ENCODE measurements at regions not wholly inside any gene's neighbourhood (a gene's known extent, or its start where the extent isn't known, plus 50 kb on each side); places are given as distances from the start of the nearest gene placed in this dataset.

DNA sequence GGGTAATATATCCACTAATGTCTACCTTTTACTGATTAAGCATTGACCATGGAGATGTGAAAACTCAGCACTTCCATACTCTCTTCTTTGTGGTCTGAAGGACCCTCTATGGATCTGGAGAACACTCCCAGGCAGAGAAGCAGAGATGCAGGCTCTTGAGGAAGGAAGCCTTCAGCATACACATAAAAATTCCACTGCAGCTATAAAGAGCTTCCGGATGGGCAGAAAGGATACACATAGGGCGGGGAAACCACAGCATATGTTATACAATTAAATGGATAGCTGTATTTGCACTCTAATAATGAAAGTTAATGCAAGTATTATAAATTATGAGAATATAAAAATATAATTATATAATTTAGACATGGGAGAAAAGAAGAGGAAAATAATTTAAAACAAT, 1258.2 kb upstream of the ALCAM start:
- H3K4me1 ChIP-seq (ENCODE audit: insufficient read depth, low read length): no peaks in the 10 kb centered on the region; the same call in 1 of the 2 replicates
- no peak overlapping the region for H2AFZ ChIP-seq (ENCODE audit: low read length)
- H4K5ac ChIP-seq (ENCODE audit: insufficient read length, low read depth, low read length): no peak overlapping the region
- Mint-ChIP-seq H3K4me3 (no peak overlapping the region), H3K27me3 (ENCODE audit: low read depth) (no peaks in the 10 kb centered on the region; the same call in 1 of the 2 replicates), H3K9me3 (peaks cover 0 to 3% of the 10 kb centered on the region in 2 experiments; a peak in 2 of 5 replicates), H3K4me1 (peaks cover 12 to 15% of the 10 kb centered on the region in 2 experiments), H3K36me3 (ENCODE audit: insufficient read depth in 1 of 3, low read depth in 3 of 3) (0 out of 7 replicates have a peak, but pooled peaks cover 0 to 2% (median 0%) of the 10 kb centered on the region in 3 experiments), H3K27ac (0 out of 7 replicates have a peak overlapping the region, but pooled peaks of 1 of the 3 experiments have one; percentile 62)
- no peak overlapping the region for H3K18ac ChIP-seq (ENCODE audit: insufficient read length, low read depth, low read length)
- H3T11ph ChIP-seq (ENCODE audit: low read length): no peak overlapping the region
- H2BK5ac ChIP-seq (ENCODE audit: insufficient read length, low read length): no peak overlapping the region
- no peak overlapping the region for H2BK120ac ChIP-seq (ENCODE audit: low read depth, low read length, poor library complexity, severe bottlenecking)
- H3K9ac ChIP-seq (ENCODE audit: extremely low read depth, insufficient read length, low read length): no peak overlapping the region
- H4K91ac ChIP-seq (ENCODE audit: insufficient read length, low read depth, low read length): no peak overlapping the region
- no peak overlapping the region for H2BK15ac ChIP-seq (ENCODE audit: low read depth, low read length)
- no peaks in the 10 kb centered on the region for H3K27me3 ChIP-seq (ENCODE audit: insufficient read depth, low read length)
- no peaks in the 10 kb centered on the region for H3K79me2 ChIP-seq (ENCODE audit: insufficient read depth, low read length)
- TF ChIP-seq, protein P1, sequence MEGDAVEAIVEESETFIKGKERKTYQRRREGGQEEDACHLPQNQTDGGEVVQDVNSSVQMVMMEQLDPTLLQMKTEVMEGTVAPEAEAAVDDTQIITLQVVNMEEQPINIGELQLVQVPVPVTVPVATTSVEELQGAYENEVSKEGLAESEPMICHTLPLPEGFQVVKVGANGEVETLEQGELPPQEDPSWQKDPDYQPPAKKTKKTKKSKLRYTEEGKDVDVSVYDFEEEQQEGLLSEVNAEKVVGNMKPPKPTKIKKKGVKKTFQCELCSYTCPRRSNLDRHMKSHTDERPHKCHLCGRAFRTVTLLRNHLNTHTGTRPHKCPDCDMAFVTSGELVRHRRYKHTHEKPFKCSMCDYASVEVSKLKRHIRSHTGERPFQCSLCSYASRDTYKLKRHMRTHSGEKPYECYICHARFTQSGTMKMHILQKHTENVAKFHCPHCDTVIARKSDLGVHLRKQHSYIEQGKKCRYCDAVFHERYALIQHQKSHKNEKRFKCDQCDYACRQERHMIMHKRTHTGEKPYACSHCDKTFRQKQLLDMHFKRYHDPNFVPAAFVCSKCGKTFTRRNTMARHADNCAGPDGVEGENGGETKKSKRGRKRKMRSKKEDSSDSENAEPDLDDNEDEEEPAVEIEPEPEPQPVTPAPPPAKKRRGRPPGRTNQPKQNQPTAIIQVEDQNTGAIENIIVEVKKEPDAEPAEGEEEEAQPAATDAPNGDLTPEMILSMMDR (conservative IDR thresholded peaks at IDR 0.05): no peak
- no peaks in the 10 kb centered on the region for H3K9me3 ChIP-seq (ENCODE audit: control insufficient read depth, low read depth, low read length)
- no peaks in the 10 kb centered on the region for H3K23me2 ChIP-seq (ENCODE audit: insufficient read length, low read depth, low read length, poor library complexity, severe bottlenecking)
- H3K4ac ChIP-seq (ENCODE audit: low read depth, low read length): no peak overlapping the region
- no peak overlapping the region for H4K8ac ChIP-seq (replicated peaks; ENCODE audit: insufficient read length, low read depth, low read length)
- no peak overlapping the region for H3K23ac ChIP-seq (ENCODE audit: insufficient read length, low read depth, low read length)
- H4K20me1 ChIP-seq (ENCODE audit: control insufficient read depth, insufficient read depth, insufficient read length): no peaks in the 10 kb centered on the region
- no peak overlapping the region for H2BK20ac ChIP-seq (ENCODE audit: low read depth, low read length, poor library complexity, severe bottlenecking)
- H3K4me2 ChIP-seq (ENCODE audit: insufficient read depth, insufficient read length, low read length): no peak overlapping the region
- H3K14ac ChIP-seq (ENCODE audit: insufficient read depth, low read length): no peak overlapping the region
- H3K27ac ChIP-seq (ENCODE audit: insufficient read length, low read depth, low read length): no peak overlapping the region
- no peak for DNase-seq
- no peak overlapping the region for H2BK12ac ChIP-seq (ENCODE audit: insufficient read length, low read depth, low read length)
- H2AK5ac ChIP-seq (ENCODE audit: insufficient read length, low read length): no peak overlapping the region
- no peak overlapping the region for H3K56ac ChIP-seq (ENCODE audit: insufficient read length, low read depth, low read length)
- no peaks in the 10 kb centered on the region for H3K79me1 ChIP-seq (ENCODE audit: insufficient read depth, low read depth, low read length, poor library complexity, severe bottlenecking)
- WGBS (ENCODE audit: extremely low coverage, insufficient read length, low lambda C conversion rate): no CpG with 5 or more reads among the region's 2 CpGs
